Suppressor macrophage treated with lipopolysaccharide for 4 hours (primary cell): ENCODE measurements at regions not wholly inside any gene's neighbourhood (a gene's known extent, or its start where the extent isn't known, plus 50 kb on each side); places are given as distances from the start of the nearest gene placed in this dataset.
"Not testable (repeated sequence)": the region's sequence is repeated elsewhere in the genome, so short reads cannot be mapped to it uniquely, and the experiment has no call there.

Source experiments
- DNase-seq: peaks from one replicate; pipeline ENCODE4 v3.0.0-alpha.2; 2020

GRCh38 chr15:57767481-57767880, 61.0 kb downstream of the POLR2M start:
- DNase-seq, result no peak

- DNase-seq, result no peak
Observed at GRCh38 chr15:57769266-57769665, 62.8 kb downstream of the POLR2M start.

- DNase-seq, result no peak
Observed at GRCh38 chr15:57770495-57770894, 64.0 kb downstream of the POLR2M start.

- peak; percentile 14 for DNase-seq
Observed at GRCh38 chr15:57772223-57772957, 65.9 kb downstream of the POLR2M start.

GRCh38 chr15:57773051-57773450, 66.5 kb downstream of the POLR2M start:
- no peak for DNase-seq

- no peak for DNase-seq
Observed at GRCh38 chr15:57777003-57777402, 70.5 kb downstream of the POLR2M start.

- DNase-seq, result no peak
Observed at GRCh38 chr15:57780471-57780870, 74.0 kb downstream of the POLR2M start.

GRCh38 chr15:57782731-57783130, 76.2 kb downstream of the POLR2M start:
- DNase-seq, result no peak

GRCh38 chr15:57784081-57784511, 77.6 kb downstream of the POLR2M start:
- peak; percentile 45 for DNase-seq

GRCh38 chr15:57785039-57785438, 78.5 kb downstream of the POLR2M start:
- no peak for DNase-seq

- DNase-seq, result peak; percentile 42
Observed at GRCh38 chr15:57785959-57786358, 79.4 kb downstream of the POLR2M start.

GRCh38 chr15:57789225-57789624, 82.7 kb downstream of the POLR2M start:
- DNase-seq, result no peak

- no peak for DNase-seq
Observed at GRCh38 chr15:57792724-57793449, 86.4 kb downstream of the POLR2M start.

GRCh38 chr15:57795261-57795660, 88.7 kb downstream of the POLR2M start:
- DNase-seq, result no peak

GRCh38 chr15:57796146-57796545, 89.6 kb downstream of the POLR2M start:
- DNase-seq, result no peak

- no peak for DNase-seq
Observed at GRCh38 chr15:57797110-57797509, 90.6 kb downstream of the POLR2M start.

- no peak for DNase-seq
Observed at GRCh38 chr15:57797568-57798267, 91.2 kb downstream of the POLR2M start.

GRCh38 chr15:57806003-57806402, 99.5 kb downstream of the POLR2M start:
- DNase-seq, result no peak

- DNase-seq, result not testable (repeated sequence)
Observed at GRCh38 chr15:57809285-57809684, 102.8 kb downstream of the POLR2M start.

- DNase-seq, result no peak
Observed at GRCh38 chr15:57816599-57816998, 110.1 kb downstream of the POLR2M start.

- no peak for DNase-seq
Observed at GRCh38 chr15:57819646-57820045, 113.1 kb downstream of the POLR2M start.

GRCh38 chr15:57820119-57820518, 113.6 kb downstream of the POLR2M start:
- no peak for DNase-seq

GRCh38 chr15:57821826-57822225, 115.3 kb downstream of the POLR2M start:
- no peak for DNase-seq
